ENCODE measurements at regions not wholly inside any gene's neighbourhood (a gene's known extent, or its start where the extent isn't known, plus 50 kb on each side); places are given as distances from the start of the nearest gene placed in this dataset.

DNA sequence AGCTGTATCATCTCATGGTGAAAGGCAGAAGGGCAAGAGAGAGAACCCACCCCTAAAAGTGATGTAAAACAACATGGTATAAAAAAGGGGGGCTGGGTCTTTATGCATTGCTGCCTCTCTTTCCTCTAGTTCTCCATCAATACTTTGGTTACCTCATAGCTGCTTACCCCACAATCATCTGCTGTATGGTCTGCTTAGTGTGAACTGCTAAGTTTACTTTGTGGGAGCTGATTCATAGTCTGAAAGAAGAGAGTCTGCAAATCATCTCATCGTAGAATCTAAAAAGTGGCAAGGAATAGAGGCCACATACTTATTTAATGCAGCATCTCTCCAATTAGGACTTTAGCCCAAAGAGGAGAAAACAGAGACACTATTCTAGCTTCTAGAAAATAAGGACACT lies 546.8 kb downstream of the GBE1 start:
- TF ChIP-seq, protein P1, sequence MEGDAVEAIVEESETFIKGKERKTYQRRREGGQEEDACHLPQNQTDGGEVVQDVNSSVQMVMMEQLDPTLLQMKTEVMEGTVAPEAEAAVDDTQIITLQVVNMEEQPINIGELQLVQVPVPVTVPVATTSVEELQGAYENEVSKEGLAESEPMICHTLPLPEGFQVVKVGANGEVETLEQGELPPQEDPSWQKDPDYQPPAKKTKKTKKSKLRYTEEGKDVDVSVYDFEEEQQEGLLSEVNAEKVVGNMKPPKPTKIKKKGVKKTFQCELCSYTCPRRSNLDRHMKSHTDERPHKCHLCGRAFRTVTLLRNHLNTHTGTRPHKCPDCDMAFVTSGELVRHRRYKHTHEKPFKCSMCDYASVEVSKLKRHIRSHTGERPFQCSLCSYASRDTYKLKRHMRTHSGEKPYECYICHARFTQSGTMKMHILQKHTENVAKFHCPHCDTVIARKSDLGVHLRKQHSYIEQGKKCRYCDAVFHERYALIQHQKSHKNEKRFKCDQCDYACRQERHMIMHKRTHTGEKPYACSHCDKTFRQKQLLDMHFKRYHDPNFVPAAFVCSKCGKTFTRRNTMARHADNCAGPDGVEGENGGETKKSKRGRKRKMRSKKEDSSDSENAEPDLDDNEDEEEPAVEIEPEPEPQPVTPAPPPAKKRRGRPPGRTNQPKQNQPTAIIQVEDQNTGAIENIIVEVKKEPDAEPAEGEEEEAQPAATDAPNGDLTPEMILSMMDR (IDR thresholded peaks at IDR 0.05), result no peak

DNA sequence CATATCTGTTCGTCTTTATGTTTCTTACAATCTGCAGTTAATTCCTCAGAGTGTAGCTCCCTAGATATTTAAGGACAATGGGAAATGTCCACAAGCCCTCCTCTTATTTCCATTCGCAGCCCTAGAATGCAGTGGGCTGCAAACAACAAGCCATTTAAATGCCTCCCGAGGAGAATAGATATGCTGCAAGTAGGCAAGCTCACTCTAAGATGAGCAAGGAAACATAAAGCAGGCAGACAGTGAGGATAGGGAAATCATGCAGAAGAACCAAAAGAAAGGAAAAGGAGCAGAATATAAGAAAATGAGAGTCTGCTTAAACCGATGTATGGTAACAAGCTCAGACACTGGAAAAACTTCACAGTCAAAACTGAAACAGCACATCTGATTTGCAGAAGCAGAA lies 561.9 kb downstream of the GBE1 start:
- TF ChIP-seq, protein P1 (IDR thresholded peaks at IDR 0.05), result no peak

DNA sequence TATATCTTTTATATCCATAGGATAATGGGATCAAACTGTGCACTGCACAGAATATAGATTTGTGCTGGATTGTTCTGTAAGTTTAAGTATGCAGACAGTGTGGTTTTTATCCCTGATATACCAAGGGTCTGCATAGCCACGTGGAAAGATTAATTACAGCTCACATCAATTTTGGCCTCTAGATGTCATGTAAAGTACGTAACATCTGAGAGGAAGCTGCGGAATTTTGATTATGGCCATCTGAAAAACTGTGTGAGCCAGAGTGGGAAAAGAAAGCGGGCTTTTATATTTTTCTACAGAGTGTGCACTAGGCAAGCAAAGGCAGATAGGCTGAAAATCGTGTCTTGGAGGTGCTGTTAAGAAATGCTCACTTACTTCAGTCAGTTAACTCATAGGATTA lies 562.7 kb downstream of the GBE1 start:
- TF ChIP-seq, protein P1 (IDR thresholded peaks at IDR 0.05), result no peak

DNA sequence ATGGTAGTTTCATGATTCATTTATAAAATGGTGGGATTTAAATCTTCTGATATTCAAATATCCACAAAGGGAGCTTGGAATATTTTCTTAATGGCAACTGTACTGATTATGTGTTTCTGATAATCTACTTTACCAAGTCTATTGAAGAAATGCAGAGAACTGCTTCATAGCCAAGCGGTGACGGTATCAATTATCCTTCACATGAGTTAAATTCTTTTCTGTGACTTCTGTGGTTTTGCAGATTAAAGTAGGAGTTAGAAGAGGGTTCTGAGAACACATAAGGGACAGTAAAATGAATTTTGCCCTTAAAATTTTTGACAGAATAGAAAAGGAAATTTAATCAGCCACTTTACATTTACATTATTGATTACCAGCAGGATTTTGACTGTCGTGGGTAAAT lies 563.2 kb downstream of the GBE1 start:
- TF ChIP-seq, protein P1 (IDR thresholded peaks at IDR 0.05), result no peak

DNA sequence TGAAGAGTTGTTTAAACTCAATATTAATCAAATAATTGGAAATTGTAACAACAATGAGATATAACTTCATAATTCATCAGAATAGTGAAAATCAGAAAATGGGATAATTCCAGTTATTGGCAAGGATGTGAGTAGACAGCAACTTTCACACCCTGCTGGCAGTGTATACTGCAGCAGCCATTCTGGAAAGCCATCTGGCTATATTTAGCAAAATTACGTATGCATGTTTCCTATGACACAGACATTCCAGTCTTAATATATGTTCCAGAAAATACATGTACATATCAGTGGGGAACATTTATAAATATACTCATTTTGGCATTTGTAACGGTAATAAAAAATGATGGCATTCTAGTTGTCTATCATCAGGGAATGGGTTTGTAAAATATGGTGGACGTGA lies 564.1 kb downstream of the GBE1 start:
- TF ChIP-seq, protein P1 (IDR thresholded peaks at IDR 0.05), result no peak

DNA sequence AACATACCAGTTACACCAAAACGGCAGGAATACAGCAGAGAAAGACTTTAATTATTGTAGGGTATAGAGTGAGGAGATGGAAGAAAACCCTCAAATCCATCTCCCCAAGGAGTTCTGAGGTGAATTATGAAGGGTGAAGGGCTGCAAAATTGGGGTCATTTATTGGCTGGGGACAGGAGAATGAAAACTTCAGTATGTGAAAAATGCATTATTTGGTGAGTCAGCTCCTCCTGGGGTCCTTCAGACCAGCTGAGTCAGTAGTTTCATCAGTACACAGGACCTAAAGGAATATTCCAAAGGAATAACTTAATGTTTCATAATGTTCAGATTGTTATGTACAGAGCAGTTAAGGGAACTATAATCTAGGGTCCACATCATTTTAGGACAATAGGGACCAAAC lies 566.0 kb downstream of the GBE1 start:
- TF ChIP-seq, protein P1 (IDR thresholded peaks at IDR 0.05), result no peak

DNA sequence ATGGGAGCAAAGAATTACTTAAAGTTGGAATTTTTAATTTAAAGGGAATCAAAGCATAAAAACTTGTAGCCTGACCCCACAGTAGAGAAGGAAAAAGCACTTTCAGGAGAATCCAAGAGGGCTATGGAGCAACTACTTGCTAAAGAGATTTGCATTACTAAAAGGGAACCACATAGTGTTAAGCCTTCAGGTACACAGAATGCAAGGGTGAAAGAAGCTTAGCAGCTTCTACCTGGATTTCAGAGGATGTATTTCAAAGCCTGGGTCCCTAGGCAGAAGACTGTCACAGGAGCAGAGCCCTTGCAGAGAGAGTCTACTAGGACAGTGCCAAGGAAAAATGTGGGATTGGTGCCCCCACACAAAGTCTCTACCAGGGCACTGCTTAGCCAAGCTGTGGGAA lies 575.0 kb downstream of the GBE1 start:
- TF ChIP-seq, protein P1 (IDR thresholded peaks at IDR 0.05), result no peak

DNA sequence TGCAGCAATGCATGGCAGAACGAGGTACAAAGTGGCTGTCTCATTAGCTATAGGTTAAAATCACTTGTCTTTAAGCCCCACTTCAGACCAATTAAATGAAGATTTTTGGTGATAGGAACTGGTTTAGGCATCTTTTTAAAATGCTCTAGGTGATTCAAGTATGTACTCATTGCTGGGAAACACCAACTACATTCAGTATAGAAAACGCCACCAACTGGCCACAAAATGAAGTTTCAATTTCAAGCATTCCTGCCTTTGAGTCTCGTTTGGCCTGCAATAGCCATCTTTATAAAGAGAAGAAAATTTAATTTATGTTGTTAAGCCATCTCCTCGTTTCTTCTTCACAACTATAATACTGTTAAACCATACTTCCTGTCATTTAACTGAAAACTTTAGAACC lies 587.9 kb downstream of the GBE1 start:
- TF ChIP-seq, protein P1 (IDR thresholded peaks at IDR 0.05), result peak; percentile 55
